B cell (primary cell): ENCODE measurements at regions not wholly inside any gene's neighbourhood (a gene's known extent, or its start where the extent isn't known, plus 50 kb on each side); places are given as distances from the start of the nearest gene placed in this dataset.

Experiments used
- CTCF ChIP-seq: fragments of 200-600 bp; IDR thresholded peaks from one replicate; pipeline ENCODE4 v1.8.0; 2022; ENCODE audit warnings: antibody characterized with exemption, mild to moderate bottlenecking
- EZH2 ChIP-seq: IDR thresholded peaks from 2 replicates; pipeline ENCODE4 v1.6.1; 2012; ENCODE audit warnings: borderline replicate concordance, low read depth, mild to moderate bottlenecking, moderate library complexity, low read length; ENCODE audit not compliant: insufficient read depth, poor library complexity, severe bottlenecking

GRCh38 chr9:27985714-27986113, 412.4 kb upstream of the C9orf72 start:
- TF ChIP-seq CTCF (no peak), EZH2 (no peak)
